ENCODE measurements at regions not wholly inside any gene's neighbourhood (a gene's known extent, or its start where the extent isn't known, plus 50 kb on each side); places are given as distances from the start of the nearest gene placed in this dataset.

DNA sequence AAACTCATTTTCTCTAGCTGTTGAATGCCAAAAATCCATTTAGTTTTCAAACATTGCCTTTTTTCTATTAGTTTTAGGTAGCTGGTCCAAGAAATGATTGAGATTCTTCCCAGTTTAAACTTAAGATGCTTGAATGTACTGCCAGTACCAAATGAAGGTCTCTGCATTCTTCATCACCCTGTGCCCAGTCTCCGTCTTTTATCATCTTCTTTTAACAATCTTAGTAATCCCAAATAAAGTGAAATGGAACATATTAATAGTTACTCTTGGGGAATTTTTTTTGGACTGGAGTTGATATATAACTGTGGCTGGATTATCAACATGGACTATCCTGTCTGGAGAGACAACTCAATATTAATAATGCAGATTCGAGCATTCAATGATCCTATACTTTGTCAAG is 54.1 kb upstream of the PCED1B start:
- TF ChIP-seq, protein P1, sequence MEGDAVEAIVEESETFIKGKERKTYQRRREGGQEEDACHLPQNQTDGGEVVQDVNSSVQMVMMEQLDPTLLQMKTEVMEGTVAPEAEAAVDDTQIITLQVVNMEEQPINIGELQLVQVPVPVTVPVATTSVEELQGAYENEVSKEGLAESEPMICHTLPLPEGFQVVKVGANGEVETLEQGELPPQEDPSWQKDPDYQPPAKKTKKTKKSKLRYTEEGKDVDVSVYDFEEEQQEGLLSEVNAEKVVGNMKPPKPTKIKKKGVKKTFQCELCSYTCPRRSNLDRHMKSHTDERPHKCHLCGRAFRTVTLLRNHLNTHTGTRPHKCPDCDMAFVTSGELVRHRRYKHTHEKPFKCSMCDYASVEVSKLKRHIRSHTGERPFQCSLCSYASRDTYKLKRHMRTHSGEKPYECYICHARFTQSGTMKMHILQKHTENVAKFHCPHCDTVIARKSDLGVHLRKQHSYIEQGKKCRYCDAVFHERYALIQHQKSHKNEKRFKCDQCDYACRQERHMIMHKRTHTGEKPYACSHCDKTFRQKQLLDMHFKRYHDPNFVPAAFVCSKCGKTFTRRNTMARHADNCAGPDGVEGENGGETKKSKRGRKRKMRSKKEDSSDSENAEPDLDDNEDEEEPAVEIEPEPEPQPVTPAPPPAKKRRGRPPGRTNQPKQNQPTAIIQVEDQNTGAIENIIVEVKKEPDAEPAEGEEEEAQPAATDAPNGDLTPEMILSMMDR (IDR thresholded peaks at IDR 0.05), result no peak
- H3K4me3 Mint-ChIP-seq (ENCODE audit: unreplicated experiment), result no peak overlapping the region
- H3K9me3 Mint-ChIP-seq (ENCODE audit: unreplicated experiment), result no peaks in the 10 kb centered on the region
- peaks cover 2% of the 10 kb centered on the region for H3K27me3 Mint-ChIP-seq (ENCODE audit: unreplicated experiment)
- DNase-seq (ENCODE audit: extremely low spot score, unreplicated experiment), result no peak
- peaks cover 21% of the 10 kb centered on the region for H3K4me1 Mint-ChIP-seq (ENCODE audit: unreplicated experiment)
- H3K36me3 Mint-ChIP-seq (ENCODE audit: unreplicated experiment), result no peaks in the 10 kb centered on the region
- no peak overlapping the region for H3K27ac Mint-ChIP-seq (ENCODE audit: unreplicated experiment)

DNA sequence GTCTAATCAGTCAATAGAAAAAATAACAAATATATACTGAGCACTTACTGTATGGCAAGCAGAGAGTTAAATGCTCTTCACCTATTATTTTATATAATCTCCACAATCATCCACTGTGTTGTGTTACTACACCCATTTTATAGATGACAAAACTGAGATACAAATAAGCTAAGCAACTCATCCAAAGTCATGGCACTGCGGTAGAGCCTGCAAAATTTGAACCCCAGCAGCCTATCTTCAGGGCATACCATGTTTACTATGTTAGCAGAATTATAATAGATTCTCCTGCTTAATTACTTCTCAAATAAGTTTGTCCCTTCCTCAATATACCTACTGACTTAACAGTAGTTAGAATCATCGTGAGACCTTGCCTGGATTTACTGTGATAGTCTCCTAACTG is 53.6 kb upstream of the PCED1B start:
- no peak overlapping the region for H3K4me3 Mint-ChIP-seq (ENCODE audit: unreplicated experiment)

DNA sequence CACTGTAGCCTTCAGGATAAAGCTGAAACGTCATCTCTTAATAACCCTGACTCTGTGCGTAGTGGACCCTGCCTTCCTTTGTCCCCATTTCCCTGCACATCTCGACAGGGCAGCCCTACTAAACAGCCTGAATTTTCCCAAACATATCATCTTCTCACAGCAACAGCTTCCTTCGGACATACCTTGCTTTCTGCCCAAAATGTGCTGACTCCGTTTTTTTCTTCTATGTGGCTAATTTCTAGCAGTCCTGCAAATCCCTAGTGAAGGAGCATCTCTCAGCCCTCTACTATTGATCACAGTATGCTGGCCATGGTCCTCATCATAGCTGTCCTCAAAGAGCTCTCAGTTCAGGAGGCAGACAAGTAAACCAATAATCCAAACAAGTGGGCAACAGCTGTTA is 53.1 kb upstream of the PCED1B start:
- DNase-seq (ENCODE audit: extremely low spot score, unreplicated experiment), result no peak
- TF ChIP-seq, protein P1 (IDR thresholded peaks at IDR 0.05), result no peak
- H3K4me1 Mint-ChIP-seq (ENCODE audit: unreplicated experiment), result peaks cover 15% of the 10 kb centered on the region
- no peak overlapping the region for H3K4me3 Mint-ChIP-seq (ENCODE audit: unreplicated experiment)
- no peaks in the 10 kb centered on the region for H3K9me3 Mint-ChIP-seq (ENCODE audit: unreplicated experiment)
- H3K27ac Mint-ChIP-seq (ENCODE audit: unreplicated experiment), result no peak overlapping the region
- peaks cover 2% of the 10 kb centered on the region for H3K27me3 Mint-ChIP-seq (ENCODE audit: unreplicated experiment)
- H3K36me3 Mint-ChIP-seq (ENCODE audit: unreplicated experiment), result no peaks in the 10 kb centered on the region

More for the DNA sequence above, 53.6 kb upstream of the PCED1B start:
- TF ChIP-seq, protein P1 (IDR thresholded peaks at IDR 0.05), result no peak
- Mint-ChIP-seq H3K4me1 (ENCODE audit: unreplicated experiment) (peaks cover 18% of the 10 kb centered on the region), H3K27me3 (ENCODE audit: unreplicated experiment) (peaks cover 2% of the 10 kb centered on the region), H3K9me3 (ENCODE audit: unreplicated experiment) (no peaks in the 10 kb centered on the region), H3K27ac (ENCODE audit: unreplicated experiment) (no peak overlapping the region), H3K36me3 (ENCODE audit: unreplicated experiment) (no peaks in the 10 kb centered on the region)
- no peak for DNase-seq (ENCODE audit: extremely low spot score, unreplicated experiment)
